Endodermal cell (in vitro differentiated cells): ENCODE measurements at regions not wholly inside any gene's neighbourhood (a gene's known extent, or its start where the extent isn't known, plus 50 kb on each side); places are given as distances from the start of the nearest gene placed in this dataset.
"Not testable (repeated sequence)": the region's sequence is repeated elsewhere in the genome, so short reads cannot be mapped to it uniquely, and the experiment has no call there.

Experiments
- DNase-seq: peaks from one replicate; pipeline ENCODE4 v3.0.0-alpha.2; 2017
- H3K27ac ChIP-seq: 2 replicates; pipeline ENCODE4 v1.5.1; 2013; ENCODE audit warnings: mild to moderate bottlenecking, low read depth, low read length, moderate library complexity
- H3K27me3 ChIP-seq: 2 replicates; pipeline ENCODE4 v1.6.1; 2013; ENCODE audit warnings: mild to moderate bottlenecking, low read length, moderate library complexity; ENCODE audit not compliant: insufficient read depth, control insufficient read depth, poor library complexity, severe bottlenecking
- H3K36me3 ChIP-seq: 2 replicates; pipeline ENCODE4 v1.7.0; 2013; ENCODE audit warnings: mild to moderate bottlenecking, low read length, moderate library complexity; ENCODE audit not compliant: control insufficient read depth, insufficient read depth
- H3K4me1 ChIP-seq: one replicate; pipeline ENCODE4 v1.7.0; 2013; ENCODE audit warnings: low read length; ENCODE audit not compliant: control insufficient read depth, insufficient read depth
- H3K4me3 ChIP-seq: 2 replicates; pipeline ENCODE4 v1.5.1; 2013; ENCODE audit warnings: mild to moderate bottlenecking, low read length, moderate library complexity
- H3K9ac ChIP-seq: 2 replicates; pipeline ENCODE4 v1.6.1; 2013; ENCODE audit warnings: mild to moderate bottlenecking, low read length, moderate library complexity; ENCODE audit not compliant: poor library complexity, severe bottlenecking; ENCODE audit errors: extremely low read depth
- H3K9me3 ChIP-seq: 2 replicates; pipeline ENCODE4 v1.6.1; 2013; ENCODE audit warnings: mild to moderate bottlenecking, low read length, moderate library complexity; ENCODE audit not compliant: control insufficient read depth
- H3K27ac Mint-ChIP-seq: 2 replicates; pipeline ENCODE4 v1.8.0; 2020; ENCODE audit warnings: mixed read lengths
- H3K27me3 Mint-ChIP-seq: 2 replicates; pipeline ENCODE4 v1.8.0; 2021; ENCODE audit warnings: mild to moderate bottlenecking, mixed read lengths; ENCODE audit not compliant: insufficient read depth
- H3K36me3 Mint-ChIP-seq: 2 replicates; pipeline ENCODE4 v1.8.0; 2020; ENCODE audit warnings: low read depth, mixed read lengths
- H3K4me1 Mint-ChIP-seq: 2 replicates; pipeline ENCODE4 v1.8.0; 2020; ENCODE audit warnings: mixed read lengths
- H3K4me3 Mint-ChIP-seq: 2 replicates; pipeline ENCODE4 v1.8.0; 2020; ENCODE audit warnings: mild to moderate bottlenecking, moderate library complexity, mixed read lengths
- H3K9me3 Mint-ChIP-seq: 2 replicates; pipeline ENCODE4 v1.8.0; 2020; ENCODE audit warnings: mild to moderate bottlenecking, mixed read lengths
- WGBS, 2 experiments: methylation state at CpG; one replicate each; pipeline versions ENCODE4 v1.1.5 to v1.1.7; 2013; ENCODE audit warnings: missing lambda C conversion rate in 2 of 2, mixed read lengths in 1 of 2; ENCODE audit not compliant: insufficient coverage in 1 of 2, insufficient read length in 1 of 2; 5-methylcytosine and 5-hydroxymethylcytosine counted together
- TF ChIP-seq, protein P1 (sequence below): fragments of 200-600 bp; sonication (generic); conservative IDR thresholded peaks from 2 replicates; pipeline ENCODE4 v1.5.0; 2021; ENCODE audit warnings: antibody characterized with exemption, mild to moderate bottlenecking

DNA sequence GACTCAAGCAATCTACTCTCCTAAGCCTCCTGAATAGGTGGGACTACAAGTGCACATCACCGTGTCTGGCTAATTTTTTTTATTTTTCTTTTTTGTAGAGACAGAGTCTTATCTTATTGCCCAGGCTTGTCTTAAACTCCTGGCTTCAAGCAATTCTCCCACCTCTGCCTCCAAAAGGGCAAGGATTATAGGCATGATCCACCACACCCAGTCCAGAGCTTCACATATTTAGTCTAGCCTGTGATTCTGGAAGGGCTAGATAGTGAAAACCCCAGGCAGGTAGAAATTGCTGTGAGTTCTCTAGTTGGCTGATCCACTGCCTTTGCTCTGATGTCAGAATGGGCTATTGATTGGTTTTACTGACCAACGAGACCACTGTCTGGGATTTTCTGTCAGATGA, 854.6 kb upstream of the MIR17HG start:
- DNase-seq: no peak
- H3K36me3 ChIP-seq: no peaks in the 10 kb centered on the region
- WGBS, 2 experiments: 96 to 100% methylated on average over 1 to 2 of the region's 2 CpGs
- H3K9me3 Mint-ChIP-seq: peaks cover 11% of the 10 kb centered on the region
- H3K36me3 Mint-ChIP-seq: peaks cover 4% of the 10 kb centered on the region
- H3K27me3 Mint-ChIP-seq: no peaks in the 10 kb centered on the region
- no peaks in the 10 kb centered on the region for H3K27me3 ChIP-seq
- no peak overlapping the region for H3K27ac Mint-ChIP-seq
- no peak overlapping the region for H3K27ac ChIP-seq
- peaks cover 6% of the 10 kb centered on the region for H3K9me3 ChIP-seq
- TF ChIP-seq, protein P1, sequence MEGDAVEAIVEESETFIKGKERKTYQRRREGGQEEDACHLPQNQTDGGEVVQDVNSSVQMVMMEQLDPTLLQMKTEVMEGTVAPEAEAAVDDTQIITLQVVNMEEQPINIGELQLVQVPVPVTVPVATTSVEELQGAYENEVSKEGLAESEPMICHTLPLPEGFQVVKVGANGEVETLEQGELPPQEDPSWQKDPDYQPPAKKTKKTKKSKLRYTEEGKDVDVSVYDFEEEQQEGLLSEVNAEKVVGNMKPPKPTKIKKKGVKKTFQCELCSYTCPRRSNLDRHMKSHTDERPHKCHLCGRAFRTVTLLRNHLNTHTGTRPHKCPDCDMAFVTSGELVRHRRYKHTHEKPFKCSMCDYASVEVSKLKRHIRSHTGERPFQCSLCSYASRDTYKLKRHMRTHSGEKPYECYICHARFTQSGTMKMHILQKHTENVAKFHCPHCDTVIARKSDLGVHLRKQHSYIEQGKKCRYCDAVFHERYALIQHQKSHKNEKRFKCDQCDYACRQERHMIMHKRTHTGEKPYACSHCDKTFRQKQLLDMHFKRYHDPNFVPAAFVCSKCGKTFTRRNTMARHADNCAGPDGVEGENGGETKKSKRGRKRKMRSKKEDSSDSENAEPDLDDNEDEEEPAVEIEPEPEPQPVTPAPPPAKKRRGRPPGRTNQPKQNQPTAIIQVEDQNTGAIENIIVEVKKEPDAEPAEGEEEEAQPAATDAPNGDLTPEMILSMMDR: no peak
- H3K4me3 ChIP-seq: no peak overlapping the region
- H3K4me1 Mint-ChIP-seq: no peaks in the 10 kb centered on the region
- H3K9ac ChIP-seq: no peak overlapping the region
- H3K4me3 Mint-ChIP-seq: no peak overlapping the region
- no peaks in the 10 kb centered on the region for H3K4me1 ChIP-seq

DNA sequence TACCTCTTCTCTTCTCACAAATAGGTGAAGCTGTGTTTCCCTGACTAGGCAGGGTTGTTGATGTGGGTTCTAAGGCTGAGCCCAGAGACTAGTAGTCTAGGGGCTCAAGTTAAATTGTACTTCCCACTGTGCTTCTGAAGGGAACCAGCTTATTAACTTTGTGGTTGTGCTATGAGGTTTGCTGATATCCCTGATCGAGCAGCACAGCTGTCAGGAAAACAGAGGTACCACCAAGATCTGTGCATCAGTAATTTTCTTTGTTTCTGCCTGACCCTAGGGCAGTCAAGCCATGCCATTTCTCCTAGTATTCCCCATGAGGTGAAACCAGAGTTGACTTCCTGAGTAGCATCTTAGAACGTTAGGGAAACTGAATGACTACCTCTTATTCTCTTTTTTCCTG, 853.8 kb upstream of the MIR17HG start:
- Histone ChIP-seq H3K36me3 (no peaks in the 10 kb centered on the region), H3K9ac (no peak overlapping the region), H3K27ac (no peak overlapping the region), H3K4me3 (no peak overlapping the region), H3K4me1 (no peaks in the 10 kb centered on the region), H3K9me3 (peaks cover 6% of the 10 kb centered on the region), H3K27me3 (no peaks in the 10 kb centered on the region)
- Mint-ChIP-seq H3K9me3 (peaks cover 11% of the 10 kb centered on the region), H3K36me3 (peaks cover 4% of the 10 kb centered on the region), H3K4me1 (no peaks in the 10 kb centered on the region), H3K4me3 (no peak overlapping the region), H3K27me3 (no peaks in the 10 kb centered on the region), H3K27ac (no peak overlapping the region)
- DNase-seq: no peak
- TF ChIP-seq, protein P1: no peak
- 84 to 100% methylated on average over 1 to 2 of the region's 2 CpGs for WGBS, 2 experiments

DNA sequence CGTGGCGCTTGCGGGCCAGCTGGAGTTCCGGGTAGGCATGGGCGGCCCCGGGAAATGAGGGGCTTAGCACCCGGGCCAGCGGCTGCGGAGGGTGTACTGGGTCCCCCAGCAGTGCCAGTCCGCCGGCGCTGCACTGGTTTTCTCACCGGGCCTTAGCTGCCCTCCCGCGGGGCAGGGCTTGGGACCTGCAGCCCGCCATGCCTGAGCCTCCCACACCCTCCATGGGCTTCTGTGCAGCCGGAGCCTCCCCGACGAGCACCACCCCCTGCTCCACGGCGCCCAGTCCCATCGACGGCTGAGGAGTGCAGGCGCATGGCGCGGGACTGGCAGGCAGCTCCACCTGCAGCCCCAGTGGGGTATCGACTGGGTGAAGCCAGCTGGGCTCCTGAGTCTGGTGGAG, 852.6 kb upstream of the MIR17HG start:
- not testable (repeated sequence) for H3K4me3 ChIP-seq, H3K4me1 Mint-ChIP-seq, H3K4me1 ChIP-seq, H3K36me3 ChIP-seq, H3K9me3 ChIP-seq, H3K27me3 Mint-ChIP-seq, H3K4me3 Mint-ChIP-seq, H3K27ac Mint-ChIP-seq, H3K9ac ChIP-seq, H3K27ac ChIP-seq, H3K27me3 ChIP-seq, H3K36me3 Mint-ChIP-seq
- 92 to 96% methylated on average over 10 to 27 of the region's 27 CpGs for WGBS, 2 experiments
- peaks cover 11% of the 10 kb centered on the region for H3K9me3 Mint-ChIP-seq
- DNase-seq: peak; percentile 41

DNA sequence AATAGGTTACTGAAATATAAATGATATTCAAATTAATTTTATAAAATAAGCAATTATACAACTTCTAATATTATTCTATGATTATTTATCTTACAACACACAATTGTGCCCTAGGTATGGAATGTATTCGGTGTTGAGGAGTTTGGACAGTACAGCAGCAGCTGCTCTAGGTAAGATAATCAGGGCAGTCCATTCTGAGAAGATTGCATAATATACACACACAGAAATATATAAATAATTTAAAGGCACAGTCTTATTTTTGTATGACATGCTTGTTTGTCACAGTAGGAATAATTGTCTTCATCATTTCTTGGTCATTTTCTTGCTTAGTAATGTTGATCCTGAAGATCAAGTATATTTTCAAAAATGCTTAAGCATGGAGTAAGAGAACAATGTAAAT, 849.4 kb upstream of the MIR17HG start:
- H3K36me3 Mint-ChIP-seq: peaks cover 4% of the 10 kb centered on the region
- WGBS, 2 experiments: no CpG with 5 or more reads among the region's 1 CpG

More for the DNA sequence above, 849.4 kb upstream of the MIR17HG start:
- Histone ChIP-seq H3K9me3 (peaks cover 6% of the 10 kb centered on the region), H3K4me3 (no peak overlapping the region), H3K4me1 (peaks cover 7% of the 10 kb centered on the region), H3K36me3 (no peaks in the 10 kb centered on the region), H3K9ac (no peak overlapping the region), H3K27ac (no peak overlapping the region), H3K27me3 (no peaks in the 10 kb centered on the region)
- no peak overlapping the region for H3K27ac Mint-ChIP-seq
- TF ChIP-seq, protein P1: no peak
- H3K4me3 Mint-ChIP-seq: no peak overlapping the region
- DNase-seq: no peak
- H3K27me3 Mint-ChIP-seq: no peaks in the 10 kb centered on the region
- peaks cover 14% of the 10 kb centered on the region for H3K4me1 Mint-ChIP-seq
- peaks cover 11% of the 10 kb centered on the region for H3K9me3 Mint-ChIP-seq
